ENCODE measurements at regions not wholly inside any gene's neighbourhood (a gene's known extent, or its start where the extent isn't known, plus 50 kb on each side); places are given as distances from the start of the nearest gene placed in this dataset.

DNA sequence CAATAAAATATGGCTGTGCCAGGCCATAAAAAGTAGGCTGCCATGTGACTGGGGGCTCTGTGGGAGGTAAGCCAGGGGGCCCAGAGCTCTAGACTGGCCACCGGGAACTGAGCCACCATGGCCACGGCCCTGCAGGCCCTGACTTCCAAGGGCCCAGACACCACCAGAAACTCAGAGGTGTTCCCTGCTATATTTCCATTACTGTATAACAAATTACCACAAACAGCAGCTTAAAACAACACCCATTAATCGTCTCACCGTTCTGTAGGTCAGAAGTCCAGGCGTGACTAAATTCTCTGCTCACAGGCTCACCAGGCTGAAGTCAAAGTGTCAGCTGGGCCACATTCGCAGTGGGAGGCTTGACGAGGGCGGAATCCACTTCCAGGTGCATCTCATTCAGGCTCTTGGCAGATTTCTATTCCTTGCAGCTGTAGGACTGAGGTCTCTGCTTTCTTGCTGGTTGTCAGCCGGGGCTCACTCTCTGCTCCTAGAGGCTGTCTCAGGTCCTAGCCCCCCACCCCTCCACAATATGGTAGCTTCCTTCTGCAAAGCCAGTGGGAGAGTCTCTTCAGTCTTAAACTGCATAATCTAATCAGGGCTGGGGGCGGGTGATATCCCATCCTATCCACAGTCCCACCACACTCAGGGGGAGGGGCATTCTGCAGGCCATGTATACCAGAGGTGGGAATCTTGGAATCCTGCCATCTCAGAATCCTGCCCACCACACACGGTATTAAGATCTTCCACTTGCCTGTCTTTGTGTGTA is 125.4 kb downstream of the C5orf15 start (continued):
- TF ChIP-seq, protein P1, sequence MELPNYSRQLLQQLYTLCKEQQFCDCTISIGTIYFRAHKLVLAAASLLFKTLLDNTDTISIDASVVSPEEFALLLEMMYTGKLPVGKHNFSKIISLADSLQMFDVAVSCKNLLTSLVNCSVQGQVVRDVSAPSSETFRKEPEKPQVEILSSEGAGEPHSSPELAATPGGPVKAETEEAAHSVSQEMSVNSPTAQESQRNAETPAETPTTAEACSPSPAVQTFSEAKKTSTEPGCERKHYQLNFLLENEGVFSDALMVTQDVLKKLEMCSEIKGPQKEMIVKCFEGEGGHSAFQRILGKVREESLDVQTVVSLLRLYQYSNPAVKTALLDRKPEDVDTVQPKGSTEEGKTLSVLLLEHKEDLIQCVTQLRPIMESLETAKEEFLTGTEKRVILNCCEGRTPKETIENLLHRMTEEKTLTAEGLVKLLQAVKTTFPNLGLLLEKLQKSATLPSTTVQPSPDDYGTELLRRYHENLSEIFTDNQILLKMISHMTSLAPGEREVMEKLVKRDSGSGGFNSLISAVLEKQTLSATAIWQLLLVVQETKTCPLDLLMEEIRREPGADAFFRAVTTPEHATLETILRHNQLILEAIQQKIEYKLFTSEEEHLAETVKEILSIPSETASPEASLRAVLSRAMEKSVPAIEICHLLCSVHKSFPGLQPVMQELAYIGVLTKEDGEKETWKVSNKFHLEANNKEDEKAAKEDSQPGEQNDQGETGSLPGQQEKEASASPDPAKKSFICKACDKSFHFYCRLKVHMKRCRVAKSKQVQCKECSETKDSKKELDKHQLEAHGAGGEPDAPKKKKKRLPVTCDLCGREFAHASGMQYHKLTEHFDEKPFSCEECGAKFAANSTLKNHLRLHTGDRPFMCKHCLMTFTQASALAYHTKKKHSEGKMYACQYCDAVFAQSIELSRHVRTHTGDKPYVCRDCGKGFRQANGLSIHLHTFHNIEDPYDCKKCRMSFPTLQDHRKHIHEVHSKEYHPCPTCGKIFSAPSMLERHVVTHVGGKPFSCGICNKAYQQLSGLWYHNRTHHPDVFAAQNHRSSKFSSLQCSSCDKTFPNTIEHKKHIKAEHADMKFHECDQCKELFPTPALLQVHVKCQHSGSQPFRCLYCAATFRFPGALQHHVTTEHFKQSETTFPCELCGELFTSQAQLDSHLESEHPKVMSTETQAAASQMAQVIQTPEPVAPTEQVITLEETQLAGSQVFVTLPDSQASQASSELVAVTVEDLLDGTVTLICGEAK (IDR thresholded peaks at IDR 0.05; ENCODE audit: borderline replicate concordance) = no peak
- TF ChIP-seq JUNB (IDR thresholded peaks at IDR 0.05) (no peak), SIX5 (IDR thresholded peaks at IDR 0.05; ENCODE audit: low read depth, low read length, severe bottlenecking) (no peak), STAT1 (conservative IDR thresholded peaks at IDR 0.05) (no peak), IKZF2 (IDR thresholded peaks at IDR 0.05) (no peak), HDGF (IDR thresholded peaks at IDR 0.05) (no peak), CHD4 (IDR thresholded peaks at IDR 0.05) (no peak), SPI1 (IDR thresholded peaks at IDR 0.05; ENCODE audit: borderline replicate concordance, insufficient read depth, low read depth, low read length) (no peak)
